ENCODE measurements at regions not wholly inside any gene's neighbourhood (a gene's known extent, or its start where the extent isn't known, plus 50 kb on each side); places are given as distances from the start of the nearest gene placed in this dataset.

DNA sequence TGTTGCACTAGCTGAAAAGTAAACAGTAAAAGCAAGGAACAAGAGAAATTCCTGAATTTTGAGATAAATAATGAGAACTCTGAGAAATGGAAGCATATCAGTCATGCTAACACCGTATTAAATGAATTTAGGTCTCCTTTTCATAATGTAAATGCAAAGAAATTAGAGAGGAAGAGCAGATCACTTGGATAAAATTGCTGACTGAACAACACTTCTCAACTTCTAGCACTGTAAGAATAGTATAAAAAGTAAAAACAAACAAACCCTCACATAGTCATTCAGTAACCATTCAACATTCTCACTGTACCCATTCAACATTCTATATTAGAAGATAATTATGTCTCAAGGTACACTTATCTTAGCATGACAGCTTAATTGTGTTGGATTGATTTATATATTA lies 217.3 kb upstream of the LRFN5 start:
- Histone ChIP-seq H3K4me1 (ENCODE audit: control insufficient read depth in 1 of 2, insufficient read depth in 2 of 2, low read length in 2 of 2) (no peaks in the 10 kb centered on the region), H2AFZ (ENCODE audit: insufficient read depth, low read depth, low read length, poor library complexity, severe bottlenecking) (no peak overlapping the region), H3K4me3 (replicated peaks in 1 of 3; ENCODE audit: low read depth in 2 of 3, low read length in 3 of 3) (no peak overlapping the region), H3K27me3 (ENCODE audit: control insufficient read depth in 2 of 2, insufficient read depth in 2 of 2, low read length in 2 of 2) (no peaks in the 10 kb centered on the region), H3K36me3 (replicated peaks in 1 of 2; ENCODE audit: control insufficient read depth in 1 of 2, insufficient read depth in 2 of 2, low read length in 2 of 2) (no peaks in the 10 kb centered on the region), H3K9me3 (replicated peaks in 1 of 2; ENCODE audit: control insufficient read depth in 1 of 2, insufficient read depth in 1 of 2, low read length in 2 of 2) (no peaks in the 10 kb centered on the region), H4K20me1 (ENCODE audit: insufficient read depth, low read length) (no peaks in the 10 kb centered on the region), H3K79me2 (ENCODE audit: insufficient read depth, low read length) (no peaks in the 10 kb centered on the region), H3K4me2 (replicated peaks; ENCODE audit: extremely low read depth, low read length, poor library complexity, severe bottlenecking) (no peak overlapping the region), H3K27ac (ENCODE audit: low read depth in 1 of 2, low read length in 2 of 2) (no peak overlapping the region), H3K9ac (ENCODE audit: insufficient read depth, low read length, poor library complexity, severe bottlenecking) (no peak overlapping the region)
- Mint-ChIP-seq H3K27ac (no peak overlapping the region), H3K36me3 (no peaks in the 10 kb centered on the region), H3K9me3 (peaks cover 0 to 3% (median 0%) of the 10 kb centered on the region in 7 donors), H3K4me1 (no peaks in the 10 kb centered on the region), H3K27me3 (ENCODE audit: low read depth in 3 of 3) (no peaks in the 10 kb centered on the region), H3K4me3 (no peak overlapping the region)
- TF ChIP-seq, protein P1, sequence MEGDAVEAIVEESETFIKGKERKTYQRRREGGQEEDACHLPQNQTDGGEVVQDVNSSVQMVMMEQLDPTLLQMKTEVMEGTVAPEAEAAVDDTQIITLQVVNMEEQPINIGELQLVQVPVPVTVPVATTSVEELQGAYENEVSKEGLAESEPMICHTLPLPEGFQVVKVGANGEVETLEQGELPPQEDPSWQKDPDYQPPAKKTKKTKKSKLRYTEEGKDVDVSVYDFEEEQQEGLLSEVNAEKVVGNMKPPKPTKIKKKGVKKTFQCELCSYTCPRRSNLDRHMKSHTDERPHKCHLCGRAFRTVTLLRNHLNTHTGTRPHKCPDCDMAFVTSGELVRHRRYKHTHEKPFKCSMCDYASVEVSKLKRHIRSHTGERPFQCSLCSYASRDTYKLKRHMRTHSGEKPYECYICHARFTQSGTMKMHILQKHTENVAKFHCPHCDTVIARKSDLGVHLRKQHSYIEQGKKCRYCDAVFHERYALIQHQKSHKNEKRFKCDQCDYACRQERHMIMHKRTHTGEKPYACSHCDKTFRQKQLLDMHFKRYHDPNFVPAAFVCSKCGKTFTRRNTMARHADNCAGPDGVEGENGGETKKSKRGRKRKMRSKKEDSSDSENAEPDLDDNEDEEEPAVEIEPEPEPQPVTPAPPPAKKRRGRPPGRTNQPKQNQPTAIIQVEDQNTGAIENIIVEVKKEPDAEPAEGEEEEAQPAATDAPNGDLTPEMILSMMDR (IDR thresholded peaks at IDR 0.05) = no peak
- DNase-seq = no peak
- WGBS (ENCODE audit: insufficient coverage) = no CpG with 5 or more reads among the region's 1 CpG
- intact Hi-C loops (cut with micrococcal nuclease) = no loop called here

- no peak overlapping the region for H3K4me3 Mint-ChIP-seq
- Histone ChIP-seq H3K4me3 (replicated peaks in 1 of 3; ENCODE audit: low read depth in 2 of 3, low read length in 3 of 3) (no peak overlapping the region), H3K9me3 (replicated peaks in 1 of 2; ENCODE audit: control insufficient read depth in 1 of 2, insufficient read depth in 1 of 2, low read length in 2 of 2) (no peaks in the 10 kb centered on the region), H2AFZ (ENCODE audit: insufficient read depth, low read depth, low read length, poor library complexity, severe bottlenecking) (no peak overlapping the region), H3K9ac (ENCODE audit: insufficient read depth, low read length, poor library complexity, severe bottlenecking) (no peak overlapping the region), H3K4me2 (replicated peaks; ENCODE audit: extremely low read depth, low read length, poor library complexity, severe bottlenecking) (no peak overlapping the region), H3K27ac (ENCODE audit: low read depth in 1 of 2, low read length in 2 of 2) (no peak overlapping the region), H4K20me1 (ENCODE audit: insufficient read depth, low read length) (no peaks in the 10 kb centered on the region), H3K36me3 (replicated peaks in 1 of 2; ENCODE audit: control insufficient read depth in 1 of 2, insufficient read depth in 2 of 2, low read length in 2 of 2) (no peaks in the 10 kb centered on the region), H3K79me2 (ENCODE audit: insufficient read depth, low read length) (no peaks in the 10 kb centered on the region), H3K27me3 (ENCODE audit: control insufficient read depth in 2 of 2, insufficient read depth in 2 of 2, low read length in 2 of 2) (no peaks in the 10 kb centered on the region), H3K4me1 (ENCODE audit: control insufficient read depth in 1 of 2, insufficient read depth in 2 of 2, low read length in 2 of 2) (no peaks in the 10 kb centered on the region)
- TF ChIP-seq, protein P1 (IDR thresholded peaks at IDR 0.05) = no peak
- no peaks in the 10 kb centered on the region for H3K36me3 Mint-ChIP-seq
- peaks cover 0 to 3% (median 0%) of the 10 kb centered on the region in 7 donors for H3K9me3 Mint-ChIP-seq
- H3K4me1 Mint-ChIP-seq = no peaks in the 10 kb centered on the region
- H3K27ac Mint-ChIP-seq = no peak overlapping the region
- intact Hi-C loops (cut with micrococcal nuclease) = no loop called here
- WGBS (ENCODE audit: insufficient coverage) = no CpG with 5 or more reads among the region's 1 CpG
- no peaks in the 10 kb centered on the region for H3K27me3 Mint-ChIP-seq (ENCODE audit: low read depth in 3 of 3)
- DNase-seq = no peak
These were observed 220.9 kb upstream of the LRFN5 start for GRCh38 chr14:41385797-41386196.
